Activated T-helper 2 cell treated with anti-CD3 and anti-CD28 coated beads, Interferon-gamma antibody, Interleukin-2, Interleukin-4, amounts not matched to agents 10 μg/mL and 5 μg/mL and 100 μg/mL, durations not matched to agents 14 hours and 24 hours and 36 hours (primary cell): ENCODE measurements at regions not wholly inside any gene's neighbourhood (a gene's known extent, or its start where the extent isn't known, plus 50 kb on each side); places are given as distances from the start of the nearest gene placed in this dataset.
"Not testable (repeated sequence)": the region's sequence is repeated elsewhere in the genome, so short reads cannot be mapped to it uniquely, and the experiment has no call there.

ENCODE experiments used
- DNase-seq: peaks from one replicate; pipeline ENCODE4 v3.0.0; 2021; ENCODE audit warnings: low spot score
- H3K27ac Mint-ChIP-seq: one replicate; pipeline ENCODE4 v1.8.0; 2021; ENCODE audit warnings: mixed read lengths
- H3K27me3 Mint-ChIP-seq: one replicate; pipeline ENCODE4 v1.8.0; 2021; ENCODE audit warnings: low read depth, mixed read lengths
- H3K36me3 Mint-ChIP-seq: one replicate; pipeline ENCODE4 v1.8.0; 2021; ENCODE audit warnings: low read depth, mixed read lengths
- H3K4me1 Mint-ChIP-seq: one replicate; pipeline ENCODE4 v1.8.0; 2021; ENCODE audit warnings: low read depth, mixed read lengths
- H3K4me3 Mint-ChIP-seq: one replicate; pipeline ENCODE4 v1.8.0; 2021; ENCODE audit warnings: low read depth, mild to moderate bottlenecking, moderate library complexity, mixed read lengths
- H3K9me3 Mint-ChIP-seq: one replicate; pipeline ENCODE4 v1.8.0; 2021; ENCODE audit warnings: mixed read lengths
- intact Hi-C: fragments of 100-400 bp; cut with micrococcal nuclease; formaldehyde crosslinking; loops from one replicate; pipeline ENCODE4 v1.15.1; 2023

- DNase-seq, intact Hi-C loops, H3K4me1 Mint-ChIP-seq, H3K27ac Mint-ChIP-seq, H3K4me3 Mint-ChIP-seq, H3K36me3 Mint-ChIP-seq, H3K9me3 Mint-ChIP-seq, H3K27me3 Mint-ChIP-seq: not testable (repeated sequence)
These were observed 399.2 kb downstream of the GOLGA6L6 start for GRCh38 chr15:20142410-20142809.

- DNase-seq, H3K9me3 Mint-ChIP-seq, intact Hi-C loops, H3K36me3 Mint-ChIP-seq, H3K4me1 Mint-ChIP-seq, H3K27me3 Mint-ChIP-seq, H3K27ac Mint-ChIP-seq, H3K4me3 Mint-ChIP-seq: not testable (repeated sequence)
These were observed 416.9 kb downstream of the GOLGA6L6 start for GRCh38 chr15:20124668-20125067.

- H3K4me3 Mint-ChIP-seq, result no peak overlapping the region
- intact Hi-C loops, result no loop called here
- no peak for DNase-seq
- H3K36me3 Mint-ChIP-seq, result no peaks in the 10 kb centered on the region
- H3K9me3 Mint-ChIP-seq, result no peaks in the 10 kb centered on the region
- no peaks in the 10 kb centered on the region for H3K4me1 Mint-ChIP-seq
- no peaks in the 10 kb centered on the region for H3K27me3 Mint-ChIP-seq
- no peak overlapping the region for H3K27ac Mint-ChIP-seq
These were observed 435.6 kb downstream of the GOLGA6L6 start for GRCh38 chr15:20106026-20106425.

- DNase-seq, H3K9me3 Mint-ChIP-seq, H3K36me3 Mint-ChIP-seq, H3K4me1 Mint-ChIP-seq, intact Hi-C loops, H3K27me3 Mint-ChIP-seq, H3K4me3 Mint-ChIP-seq, H3K27ac Mint-ChIP-seq: not testable (repeated sequence)
These were observed 436.3 kb downstream of the GOLGA6L6 start for GRCh38 chr15:20105011-20105990.

- H3K4me1 Mint-ChIP-seq, H3K27ac Mint-ChIP-seq, intact Hi-C loops, H3K9me3 Mint-ChIP-seq, H3K36me3 Mint-ChIP-seq, H3K4me3 Mint-ChIP-seq, H3K27me3 Mint-ChIP-seq: not testable (repeated sequence)
- peak; percentile 17 for DNase-seq
These were observed 437.0 kb downstream of the GOLGA6L6 start for GRCh38 chr15:20104551-20104950.

- H3K27ac Mint-ChIP-seq, H3K4me3 Mint-ChIP-seq, H3K4me1 Mint-ChIP-seq, H3K9me3 Mint-ChIP-seq, intact Hi-C loops, H3K36me3 Mint-ChIP-seq, H3K27me3 Mint-ChIP-seq: not testable (repeated sequence)
- peak; percentile 9 for DNase-seq
These were observed 438.7 kb downstream of the GOLGA6L6 start for GRCh38 chr15:20102862-20103261.

- H3K4me3 Mint-ChIP-seq, H3K36me3 Mint-ChIP-seq, H3K27me3 Mint-ChIP-seq, H3K27ac Mint-ChIP-seq, H3K9me3 Mint-ChIP-seq, H3K4me1 Mint-ChIP-seq, intact Hi-C loops: not testable (repeated sequence)
- peak; percentile 14 for DNase-seq
These were observed 439.4 kb downstream of the GOLGA6L6 start for GRCh38 chr15:20102209-20102608.

GRCh38 chr15:20101281-20101680, 440.3 kb downstream of the GOLGA6L6 start:
- H3K4me3 Mint-ChIP-seq, H3K27ac Mint-ChIP-seq, H3K4me1 Mint-ChIP-seq, H3K27me3 Mint-ChIP-seq, intact Hi-C loops, DNase-seq, H3K9me3 Mint-ChIP-seq, H3K36me3 Mint-ChIP-seq: not testable (repeated sequence)

- H3K9me3 Mint-ChIP-seq, DNase-seq, H3K4me1 Mint-ChIP-seq, H3K4me3 Mint-ChIP-seq, intact Hi-C loops, H3K36me3 Mint-ChIP-seq, H3K27ac Mint-ChIP-seq, H3K27me3 Mint-ChIP-seq: not testable (repeated sequence)
These were observed 440.9 kb downstream of the GOLGA6L6 start for GRCh38 chr15:20100604-20101270.

GRCh38 chr15:20095699-20096303, 445.8 kb downstream of the GOLGA6L6 start:
- H3K27ac Mint-ChIP-seq, H3K27me3 Mint-ChIP-seq, H3K4me3 Mint-ChIP-seq, DNase-seq, H3K36me3 Mint-ChIP-seq, H3K9me3 Mint-ChIP-seq, H3K4me1 Mint-ChIP-seq, intact Hi-C loops: not testable (repeated sequence)

- H3K9me3 Mint-ChIP-seq, H3K36me3 Mint-ChIP-seq, DNase-seq, intact Hi-C loops, H3K27ac Mint-ChIP-seq, H3K4me1 Mint-ChIP-seq, H3K27me3 Mint-ChIP-seq, H3K4me3 Mint-ChIP-seq: not testable (repeated sequence)
These were observed 452.1 kb downstream of the GOLGA6L6 start for GRCh38 chr15:20089541-20089940.

- DNase-seq, H3K27me3 Mint-ChIP-seq, H3K4me1 Mint-ChIP-seq, H3K9me3 Mint-ChIP-seq, intact Hi-C loops, H3K36me3 Mint-ChIP-seq, H3K27ac Mint-ChIP-seq, H3K4me3 Mint-ChIP-seq: not testable (repeated sequence)
These were observed 457.6 kb downstream of the GOLGA6L6 start for GRCh38 chr15:20084026-20084425.

GRCh38 chr15:20074082-20074481, 467.5 kb downstream of the GOLGA6L6 start:
- H3K9me3 Mint-ChIP-seq, H3K27me3 Mint-ChIP-seq, H3K27ac Mint-ChIP-seq, H3K4me1 Mint-ChIP-seq, DNase-seq, H3K4me3 Mint-ChIP-seq, intact Hi-C loops, H3K36me3 Mint-ChIP-seq: not testable (repeated sequence)
